Stimulated activated naive CD4-positive, alpha-beta T cell treated with Interleukin-2 at 50 U/mL for 16 hours (primary cell): ENCODE measurements at regions not wholly inside any gene's neighbourhood (a gene's known extent, or its start where the extent isn't known, plus 50 kb on each side); places are given as distances from the start of the nearest gene placed in this dataset.

ENCODE experiments used
- DNase-seq: peaks from one replicate; lab custom pipeline; 2025; lab: John Stamatoyannopoulos, UW

DNA sequence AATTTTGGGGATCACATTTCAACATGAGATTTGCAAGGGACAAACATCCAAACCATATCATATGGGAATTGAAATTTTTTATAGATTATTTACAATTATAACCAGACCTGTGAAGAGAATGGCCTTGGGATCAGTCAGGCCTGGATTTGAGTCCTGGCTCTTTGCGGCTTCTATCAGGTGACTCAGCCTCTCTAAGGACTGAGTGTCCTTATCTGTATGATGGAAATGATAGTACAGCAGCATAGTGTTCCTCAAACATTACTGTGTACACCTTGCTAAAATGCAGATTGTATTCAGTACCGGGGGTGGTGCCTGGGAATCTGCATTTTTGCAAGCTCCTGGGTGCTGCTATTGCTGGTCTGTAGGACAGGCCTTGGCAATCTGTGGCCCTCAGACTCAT lies 206.7 kb upstream of the PROK2 start:
- no peak for DNase-seq

DNA sequence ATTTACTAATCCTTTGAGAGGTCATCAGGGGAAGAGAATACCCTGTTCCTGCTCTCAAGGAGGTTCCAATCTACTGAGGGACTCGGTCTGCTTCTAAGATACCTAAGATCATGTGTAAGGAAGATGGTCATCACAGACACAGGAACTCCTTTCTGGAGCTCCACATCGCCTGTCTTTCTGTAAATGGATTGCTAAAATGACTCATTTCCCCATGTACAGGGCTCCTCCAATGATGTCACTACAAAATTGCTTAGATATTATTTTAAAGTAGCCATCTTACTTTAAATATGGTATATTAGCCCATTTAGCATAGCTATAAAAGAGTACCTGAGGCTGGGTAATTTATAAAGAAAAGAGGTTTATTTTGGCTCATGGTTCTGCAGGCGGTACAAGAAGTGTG lies 206.1 kb upstream of the PROK2 start:
- no peak for DNase-seq

DNA sequence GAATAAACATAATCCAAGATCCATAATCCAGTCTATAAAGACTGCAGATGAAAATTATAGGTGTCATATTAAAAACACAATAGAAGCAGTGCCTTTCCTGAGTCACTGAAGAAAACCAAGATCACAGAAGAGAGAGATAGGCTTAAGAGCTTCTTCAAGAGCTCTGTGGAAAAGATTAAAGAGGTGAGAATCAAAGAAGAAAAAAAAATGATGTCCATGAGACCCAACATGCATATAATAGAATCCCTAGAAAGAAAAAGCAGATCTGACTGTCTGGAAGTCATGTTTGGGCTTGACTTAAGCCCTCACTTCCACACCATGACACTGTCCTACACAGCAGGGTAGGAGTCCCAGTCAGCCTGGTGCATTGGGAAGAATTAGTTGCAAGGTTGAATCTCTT lies 205.6 kb upstream of the PROK2 start:
- no peak for DNase-seq

DNA sequence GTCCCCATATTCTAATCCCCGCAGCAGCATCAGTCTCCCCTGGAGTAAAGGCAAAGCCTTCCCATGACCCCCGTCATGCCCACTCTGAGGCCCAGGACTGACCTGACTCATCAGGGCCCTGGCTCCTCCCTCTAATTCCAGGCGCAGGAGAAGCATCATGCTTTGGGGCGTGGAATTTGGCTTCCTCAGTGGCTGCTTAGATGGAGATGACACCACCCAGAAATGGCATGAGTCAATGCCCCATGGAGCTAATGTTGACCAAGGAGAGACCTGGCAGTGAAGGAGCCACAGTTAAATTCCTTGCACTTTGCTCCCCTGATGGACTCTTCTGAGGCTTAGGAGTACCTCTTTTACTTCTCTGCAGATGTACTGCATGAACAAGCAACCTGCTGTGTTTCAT lies 204.2 kb upstream of the PROK2 start:
- DNase-seq = no peak

DNA sequence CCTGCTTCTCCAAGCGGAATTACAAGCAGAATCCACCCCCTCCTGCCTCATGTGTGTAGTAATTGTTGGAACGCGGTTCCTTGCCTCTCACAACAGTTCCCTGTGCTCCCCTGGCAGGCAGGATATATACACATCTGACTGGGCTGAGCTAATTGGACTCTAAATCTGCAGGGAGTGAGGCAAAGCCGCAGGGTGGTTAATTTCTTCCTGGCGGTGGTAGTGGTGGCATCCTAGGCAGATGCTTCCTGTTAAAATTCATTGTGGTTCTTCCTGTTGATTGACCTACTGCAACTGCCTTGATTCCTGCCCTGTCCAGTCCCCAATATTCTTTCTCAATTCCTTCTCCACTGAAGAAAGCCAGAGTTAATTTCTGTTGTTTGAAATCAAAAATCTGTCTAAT lies 202.9 kb upstream of the PROK2 start:
- DNase-seq = no peak

DNA sequence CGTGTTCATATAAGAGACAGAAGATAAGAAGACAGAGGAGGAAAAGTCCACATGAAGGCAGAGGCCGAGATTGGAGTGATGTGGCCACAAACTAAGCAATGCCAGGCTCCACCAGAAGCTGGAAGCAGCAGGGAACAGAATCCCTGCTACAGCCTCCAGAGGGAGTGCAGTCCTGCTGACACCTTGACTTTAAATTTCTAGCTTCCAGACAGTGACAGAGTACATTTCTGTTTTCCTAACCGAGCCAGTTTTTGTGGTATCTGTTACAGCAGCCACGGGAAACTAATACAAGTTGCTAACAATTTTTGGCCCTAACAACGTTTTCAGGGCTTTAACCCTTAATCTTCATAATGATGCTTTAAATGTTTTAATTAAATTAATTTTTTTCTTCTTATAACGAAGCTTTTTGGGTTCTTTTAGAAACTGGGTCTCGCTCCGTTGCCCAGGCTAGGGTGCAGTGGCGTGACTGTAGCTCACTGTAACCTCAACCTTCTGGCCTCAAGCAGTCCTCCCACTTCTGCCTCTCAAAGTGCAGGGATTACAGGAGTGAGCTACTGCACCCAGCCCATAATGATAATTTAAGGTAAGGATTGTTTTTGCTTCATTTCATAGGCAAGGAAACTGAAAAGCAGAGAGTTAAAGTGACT lies 202.3 kb upstream of the PROK2 start:
- DNase-seq = no peak

DNA sequence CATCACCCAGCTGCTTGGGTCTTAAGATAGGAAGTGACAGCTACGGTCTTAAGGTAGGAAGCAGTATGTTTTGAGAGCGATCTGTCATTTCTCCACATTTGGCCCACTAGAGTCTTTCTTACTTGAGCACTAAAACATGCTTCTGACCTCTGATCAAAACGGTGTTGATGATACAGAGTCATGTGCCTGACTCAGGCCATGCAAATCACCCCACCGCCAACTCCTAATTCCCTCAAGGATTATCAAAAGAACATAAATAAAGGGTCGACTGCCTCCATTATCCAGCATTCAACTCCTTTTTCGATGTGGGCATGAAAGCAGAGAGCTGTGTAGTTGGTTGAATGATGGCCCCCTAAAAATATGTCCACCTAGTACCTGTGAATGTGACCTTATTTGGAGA lies 201.7 kb upstream of the PROK2 start:
- DNase-seq = no peak

DNA sequence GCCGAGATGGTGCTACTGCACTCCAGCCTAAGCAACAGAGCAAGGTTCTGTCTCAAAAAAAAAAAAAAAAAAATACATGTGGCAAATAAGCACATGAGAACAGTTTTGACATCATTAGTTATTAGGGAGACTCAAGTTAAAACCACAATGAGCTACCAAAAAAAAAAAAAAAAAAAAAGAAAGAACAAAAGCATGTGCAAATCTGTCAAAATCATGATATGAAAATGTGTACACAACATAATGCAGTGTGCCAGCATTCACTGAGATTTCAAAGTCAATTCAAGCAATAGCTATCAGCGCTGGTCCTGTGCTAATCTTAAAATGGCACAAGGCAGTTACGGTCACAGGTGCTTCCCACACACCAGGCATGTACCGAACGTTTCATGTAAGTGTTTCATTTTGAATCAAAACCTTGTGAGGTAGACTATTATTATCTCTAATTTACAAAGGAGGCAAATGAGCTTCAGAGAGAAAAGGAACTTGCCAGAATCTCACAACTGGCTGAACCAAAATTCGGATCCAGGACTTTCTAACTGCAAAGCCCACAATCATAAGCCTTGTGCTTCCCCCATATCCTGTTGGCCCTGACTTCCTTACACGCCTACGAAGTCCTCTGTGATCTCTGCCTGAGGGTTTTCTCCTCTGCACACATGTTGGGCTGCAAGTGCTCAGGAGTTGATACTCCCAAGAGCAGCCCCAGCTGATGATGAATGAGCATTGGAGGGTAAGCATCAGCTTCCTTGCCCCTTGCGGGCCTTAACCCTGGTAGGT lies 200.1 kb upstream of the PROK2 start:
- no peak for DNase-seq

DNA sequence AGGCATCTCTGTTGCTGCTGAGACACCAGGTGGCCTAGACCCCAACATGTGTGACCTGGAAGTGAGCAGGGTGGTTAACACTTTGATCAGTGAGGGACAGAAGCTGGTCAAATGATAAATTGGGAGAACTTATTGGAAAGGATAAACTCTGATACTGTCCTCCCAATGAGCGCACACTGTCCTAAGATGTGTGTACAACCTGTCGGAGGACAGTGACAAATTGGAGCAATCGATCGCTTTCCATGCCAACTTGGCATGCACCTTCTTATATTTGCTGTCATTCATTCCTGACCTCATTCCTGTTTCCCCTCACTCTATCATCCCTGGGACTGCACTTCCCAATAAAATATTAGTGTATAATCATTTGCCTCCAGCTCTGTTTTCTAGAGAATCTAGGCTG lies 198.7 kb upstream of the PROK2 start:
- DNase-seq = no peak

DNA sequence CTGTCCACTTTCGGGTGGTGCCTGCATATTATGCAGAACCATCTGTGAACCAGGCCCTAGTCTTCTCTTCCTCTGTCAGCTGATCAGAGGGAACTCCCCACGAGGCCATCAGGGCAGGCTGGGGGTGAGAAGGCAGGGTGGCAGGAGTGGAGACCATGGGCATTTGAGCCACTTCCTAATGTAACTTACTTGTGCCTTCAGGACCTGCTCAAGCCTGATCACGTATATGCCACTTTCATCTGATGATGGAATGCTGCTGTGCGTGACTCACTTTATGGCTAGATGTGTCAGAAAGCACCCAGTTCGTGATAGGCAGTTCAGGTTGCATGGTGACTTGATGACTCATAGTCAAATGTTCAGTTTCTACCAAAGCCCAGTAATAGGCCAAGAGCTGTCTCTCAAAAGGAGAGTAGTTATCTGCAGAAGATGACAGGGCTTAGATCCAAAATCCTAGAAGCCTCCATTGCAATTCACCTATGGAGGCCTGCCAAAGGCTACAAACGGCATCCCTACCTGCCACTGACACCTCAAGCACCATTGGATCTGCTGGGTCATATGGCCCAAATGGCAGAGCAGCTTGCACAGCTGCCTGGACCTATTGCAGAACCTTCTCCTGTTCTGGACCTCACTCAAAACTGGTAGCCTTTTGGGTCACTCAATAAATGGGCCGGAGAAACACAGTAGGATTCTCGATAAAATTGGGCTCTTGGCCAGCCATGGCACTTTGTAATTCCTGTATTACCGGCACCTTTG lies 197.7 kb upstream of the PROK2 start:
- peak; percentile 36 for DNase-seq

DNA sequence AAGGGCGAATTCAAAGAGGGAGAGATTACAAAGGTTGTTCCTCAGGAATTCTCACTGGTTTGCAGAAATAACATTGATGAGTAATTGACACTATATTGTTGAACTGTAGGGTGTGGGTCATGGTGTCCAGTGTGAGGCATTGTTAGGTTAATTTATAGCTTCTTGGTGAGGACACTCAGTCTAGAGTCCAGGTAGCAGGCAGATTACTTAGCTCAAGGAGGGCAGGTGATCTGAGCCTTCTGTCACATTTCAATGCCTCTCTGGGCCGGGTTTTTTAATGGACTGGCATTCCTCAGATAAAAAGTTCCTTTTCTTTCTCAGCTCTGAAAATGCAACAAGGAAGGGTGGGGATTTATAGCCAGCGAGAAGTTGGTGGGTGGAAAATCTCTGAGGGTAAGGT lies 194.2 kb upstream of the PROK2 start:
- no peak for DNase-seq

DNA sequence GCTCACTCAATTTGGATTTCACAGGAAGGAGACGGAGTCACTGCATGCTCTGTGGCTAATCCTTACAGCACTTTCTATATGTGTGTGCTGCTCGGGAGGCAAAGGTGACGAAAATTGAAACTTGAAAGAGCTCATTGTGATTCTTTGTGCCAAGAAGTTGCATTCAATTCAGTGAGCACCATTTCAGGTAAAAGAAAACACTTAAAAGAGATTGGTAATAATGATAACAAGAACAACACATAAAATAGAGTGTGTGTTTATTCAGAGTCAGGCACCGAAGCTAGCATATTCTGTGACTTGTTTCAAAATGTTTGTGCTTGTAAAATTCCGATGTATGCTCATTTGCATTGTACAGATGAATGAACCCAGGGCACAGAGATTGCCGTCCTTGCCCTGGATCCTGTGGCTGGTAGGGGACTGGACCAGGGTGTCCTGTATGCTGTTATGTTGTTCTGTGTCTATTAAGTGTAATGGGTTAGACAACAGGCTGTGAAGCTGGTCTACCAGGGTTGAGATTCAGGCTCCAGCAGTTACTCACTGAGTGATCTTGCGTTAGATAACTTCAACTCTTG lies 193.3 kb upstream of the PROK2 start:
- no peak for DNase-seq

DNA sequence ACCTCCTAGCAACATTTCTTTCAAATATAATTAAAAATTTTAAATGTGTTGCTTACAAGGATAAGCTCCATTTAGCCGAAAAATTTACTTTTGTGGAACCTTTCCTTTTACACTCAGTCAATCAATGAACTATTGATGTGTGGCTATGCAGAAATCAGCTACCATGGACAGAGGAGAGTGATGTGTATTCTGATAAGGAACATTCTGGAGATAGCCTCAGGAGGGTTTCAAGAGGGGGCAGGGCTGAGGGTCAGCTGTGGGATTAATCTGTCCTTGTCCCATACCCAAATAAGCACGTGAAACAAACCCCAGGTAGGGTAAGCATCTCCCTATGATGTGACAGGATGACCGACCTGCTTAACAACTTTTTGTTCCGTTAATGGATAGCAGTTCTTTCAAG lies 192.6 kb upstream of the PROK2 start:
- no peak for DNase-seq

DNA sequence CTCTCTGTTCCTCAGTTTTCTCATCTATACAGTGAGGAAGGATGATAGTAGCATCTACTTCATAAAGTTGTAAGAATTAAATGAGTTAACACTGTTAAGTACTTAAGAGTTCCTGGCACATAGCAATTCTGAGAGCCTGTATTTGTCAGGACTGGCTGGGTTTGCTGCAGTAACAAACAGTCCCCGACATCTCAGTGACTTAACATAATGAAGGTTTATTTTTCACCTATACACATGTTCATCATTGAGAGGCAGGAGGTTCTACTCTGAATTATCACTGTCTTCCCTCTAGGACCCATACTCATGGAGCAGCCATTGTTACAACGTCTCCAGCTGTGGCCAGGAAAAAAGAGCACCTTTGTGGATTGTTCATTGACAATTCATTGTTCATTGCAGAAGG lies 190.6 kb upstream of the PROK2 start:
- DNase-seq = no peak

DNA sequence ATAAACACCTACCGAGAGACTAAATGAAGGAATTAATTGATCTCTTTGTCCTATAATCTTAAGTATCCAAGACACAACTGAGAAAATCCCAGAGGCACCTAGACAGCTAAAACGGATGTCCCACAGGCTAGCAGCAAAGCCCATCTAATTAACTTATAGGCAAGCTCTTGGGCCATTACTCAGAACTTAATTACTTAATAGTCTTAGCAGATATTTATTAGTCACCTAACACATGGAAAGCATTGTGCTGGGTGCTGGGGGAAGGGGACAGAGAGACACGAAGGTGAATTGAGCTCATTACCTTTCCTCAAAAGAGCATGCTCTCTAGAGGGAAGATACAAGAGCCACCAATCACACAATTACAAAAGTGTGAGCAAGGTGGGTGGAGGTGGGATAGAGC lies 189.8 kb upstream of the PROK2 start:
- DNase-seq = no peak

DNA sequence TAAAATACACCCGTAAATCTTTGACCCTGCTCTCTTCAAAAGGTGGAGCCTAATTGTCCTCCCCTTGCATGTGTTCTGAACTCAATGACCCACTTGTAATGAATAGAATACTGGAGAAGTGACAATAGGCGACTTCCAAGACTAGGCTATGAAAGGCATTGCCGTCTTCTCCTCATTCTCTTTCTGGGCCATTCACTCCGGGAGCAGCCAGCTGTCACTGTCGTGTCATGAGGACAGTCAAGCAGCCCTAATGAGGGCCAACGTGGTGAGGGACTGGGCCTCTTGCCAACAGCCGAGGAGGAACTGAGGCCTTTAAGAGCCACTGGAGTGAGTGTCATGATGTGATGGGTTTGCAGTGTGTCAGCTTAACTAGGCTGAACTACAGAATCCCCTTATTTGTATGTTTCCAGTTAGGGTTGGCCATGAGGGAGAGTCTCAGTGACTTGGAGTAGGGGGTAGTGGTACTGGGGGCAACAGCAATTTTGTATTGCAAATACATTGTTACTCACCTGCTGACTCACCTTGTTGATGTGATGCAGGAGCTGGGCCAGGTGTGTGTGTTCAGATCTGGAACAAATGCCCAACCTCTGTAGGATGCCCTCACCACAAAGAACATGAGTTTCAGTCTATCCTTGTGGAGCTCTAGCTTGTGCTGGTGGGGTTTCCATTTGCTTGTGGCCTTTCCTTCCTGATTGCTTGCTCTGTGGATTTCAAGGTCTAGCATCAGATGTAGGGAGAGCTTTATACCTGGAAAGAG lies 188.5 kb upstream of the PROK2 start:
- DNase-seq = no peak

DNA sequence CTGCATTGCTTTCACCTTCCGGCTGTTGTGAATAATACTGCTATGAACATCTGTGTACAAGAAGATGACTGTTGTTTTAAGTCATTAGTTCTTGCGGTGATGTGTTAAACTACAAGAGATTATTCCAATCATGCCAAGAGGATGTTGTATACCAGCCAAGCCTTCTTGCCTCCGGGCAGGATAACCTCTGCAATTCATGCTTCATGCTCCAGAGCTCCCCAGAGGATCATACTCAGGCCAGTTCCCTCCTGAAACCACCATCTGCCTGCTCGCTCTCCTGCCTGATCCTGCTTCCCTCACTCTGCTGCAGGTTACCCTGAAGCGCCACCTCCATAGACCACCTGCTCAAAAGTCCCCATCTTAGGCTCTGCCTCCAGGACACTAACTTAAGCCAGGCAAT lies 187.1 kb upstream of the PROK2 start:
- DNase-seq = no peak

DNA sequence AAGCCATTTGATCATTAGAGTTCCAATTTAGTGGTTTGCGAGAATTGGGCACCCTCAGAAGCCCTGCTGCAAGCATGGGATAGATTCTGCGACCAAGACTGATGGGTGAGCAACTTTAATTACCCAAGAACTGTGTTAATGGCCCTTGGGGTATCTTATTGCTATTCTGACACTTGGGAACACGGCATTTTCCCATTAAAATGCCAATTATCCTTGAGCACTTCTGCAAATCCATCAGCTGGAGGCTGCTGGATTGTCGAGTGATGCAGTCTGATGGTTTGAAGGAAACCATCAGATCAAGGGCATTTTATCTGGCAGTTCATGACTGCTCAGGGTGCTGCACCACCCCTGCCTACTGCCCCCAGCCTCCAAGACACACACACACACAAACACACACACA lies 183.6 kb upstream of the PROK2 start:
- no peak for DNase-seq

DNA sequence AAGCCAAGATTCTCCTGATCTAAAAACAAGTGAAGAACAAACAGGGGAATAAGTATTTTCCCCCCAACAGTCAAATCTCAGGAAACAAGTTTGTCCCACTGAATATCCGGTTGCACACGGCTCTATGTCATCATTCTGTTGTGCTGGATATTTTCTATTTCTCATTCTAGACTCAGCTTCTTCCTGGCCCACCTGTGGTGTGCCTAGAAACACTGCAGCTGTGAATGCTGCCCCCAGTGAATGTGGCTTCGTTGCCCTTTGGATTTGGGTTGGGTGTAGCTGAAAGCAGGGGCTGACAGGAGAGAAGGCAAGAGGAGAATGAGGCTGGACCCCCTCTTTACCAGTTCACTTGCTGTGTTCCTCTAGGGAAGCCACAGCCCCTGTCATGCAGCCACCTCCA lies 181.2 kb upstream of the PROK2 start:
- no peak for DNase-seq

DNA sequence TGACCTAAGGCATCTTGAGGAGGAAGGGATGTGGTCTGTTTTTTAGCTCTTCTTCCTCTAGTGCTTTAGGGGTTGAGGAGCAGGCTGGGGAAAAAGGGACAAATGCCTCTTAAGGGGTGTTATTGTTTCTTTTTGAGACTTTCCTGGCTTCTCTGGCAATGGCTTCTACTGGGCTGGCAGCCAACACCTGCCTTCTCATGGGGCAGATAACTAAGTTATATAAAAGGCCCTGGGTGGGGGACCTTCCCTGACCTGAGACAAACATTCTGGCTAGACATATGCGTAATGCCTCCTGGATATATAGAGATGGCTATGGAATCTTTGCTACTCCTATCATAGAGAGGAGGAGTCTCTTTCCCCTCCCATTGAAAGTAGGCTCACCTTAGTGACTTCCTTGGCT lies 179.2 kb upstream of the PROK2 start:
- no peak for DNase-seq

DNA sequence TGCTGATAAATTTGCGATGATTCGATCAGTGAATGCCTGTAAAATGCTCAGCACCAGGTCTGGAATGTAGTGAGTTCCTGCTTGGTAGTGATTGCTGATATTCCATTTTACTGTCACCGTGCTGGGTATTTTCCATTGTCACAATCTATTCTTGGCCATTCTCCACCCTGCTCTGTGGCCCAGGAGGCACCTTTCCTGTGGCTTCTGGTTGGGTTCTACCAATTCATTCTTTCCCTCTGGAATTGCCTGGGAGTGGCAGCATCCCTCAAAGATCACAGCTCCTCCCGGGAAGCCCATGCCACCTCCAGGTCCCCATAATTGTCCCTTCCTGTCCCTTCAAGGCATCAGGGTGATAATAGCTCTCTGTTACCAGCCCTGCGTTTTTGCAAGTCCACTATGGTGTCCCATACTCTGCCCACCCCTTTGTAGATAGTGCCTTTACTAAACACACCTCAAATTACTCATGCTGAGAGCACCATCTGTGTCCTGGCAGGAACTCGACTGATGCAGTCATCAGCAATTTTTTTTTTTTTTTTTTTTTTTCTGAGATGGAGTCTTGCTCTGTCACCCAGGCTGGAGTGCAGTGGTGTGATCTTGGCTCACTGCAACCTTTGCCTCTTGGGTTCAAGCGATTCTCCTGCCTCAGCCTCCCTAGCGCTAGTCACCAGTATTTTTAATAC lies 177.8 kb upstream of the PROK2 start:
- no peak for DNase-seq

DNA sequence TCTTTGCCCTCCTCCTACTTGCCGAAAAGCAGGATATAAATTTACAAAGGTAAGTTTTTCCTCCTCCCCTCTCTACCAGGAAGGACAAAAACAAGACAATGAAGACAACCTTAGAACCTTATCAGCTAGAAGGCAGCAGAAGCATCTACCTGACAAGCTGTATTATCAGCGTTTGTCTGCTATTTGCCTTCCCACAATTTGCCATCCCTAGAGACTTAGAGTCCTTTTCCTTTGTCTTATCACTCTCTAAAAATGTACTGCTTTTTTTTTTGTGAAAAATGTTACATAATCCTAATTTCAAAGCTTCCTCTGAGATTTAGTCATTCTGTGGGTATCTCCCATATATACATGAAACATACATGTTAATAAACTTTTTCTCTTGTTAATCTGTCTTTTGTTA lies 176.9 kb upstream of the PROK2 start:
- no peak for DNase-seq
